Fibroblast of lung (primary cell): ENCODE measurements at regions not wholly inside any gene's neighbourhood (a gene's known extent, or its start where the extent isn't known, plus 50 kb on each side); places are given as distances from the start of the nearest gene placed in this dataset.
"Not testable (repeated sequence)": the region's sequence is repeated elsewhere in the genome, so short reads cannot be mapped to it uniquely, and the experiment has no call there.

Source experiments
- DNase-seq, 2 donors: peaks; one replicate each; pipeline versions ENCODE4 v3.0.0 to v3.0.0-alpha.2; 2010; ENCODE audit warnings: low read depth in 2 of 2
- H2AFZ ChIP-seq: 2 replicates; pipeline ENCODE4 v1.5.1; 2012; ENCODE audit warnings: low read length, control low read depth, inconsistent platforms
- H3K27ac ChIP-seq: 2 replicates; pipeline ENCODE4 v1.5.1; 2011; ENCODE audit warnings: low read length, control low read depth; ENCODE audit not compliant: insufficient read depth
- H3K27me3 ChIP-seq: 2 replicates; pipeline ENCODE4 v1.5.1; 2011; ENCODE audit warnings: mild to moderate bottlenecking, low read length; ENCODE audit not compliant: control insufficient read depth, insufficient read depth
- H3K36me3 ChIP-seq: 2 replicates; pipeline ENCODE4 v1.5.1; 2011; ENCODE audit warnings: low read length; ENCODE audit not compliant: control insufficient read depth, insufficient read depth
- H3K4me1 ChIP-seq: 2 replicates; pipeline ENCODE4 v1.5.1; 2011; ENCODE audit warnings: low read length; ENCODE audit not compliant: control insufficient read depth, insufficient read depth; ENCODE audit errors: extremely low read depth
- H3K4me2 ChIP-seq: 2 replicates; pipeline ENCODE4 v1.5.1; 2011; ENCODE audit warnings: low read length, control low read depth; ENCODE audit not compliant: insufficient read depth; ENCODE audit errors: extremely low read depth
- H3K4me3 ChIP-seq, 4 experiments: fragments of 200-600 bp in 1 of 4; sonication (generic) in 1 of 4; replicated peaks in 1 of 4; 2 replicates each; pipeline ENCODE4 v1.5.1; 2011 to 2016; ENCODE audit warnings: low read length in 4 of 4, low read depth in 3 of 4, mild to moderate bottlenecking in 3 of 4, control low read depth in 2 of 4, inconsistent platforms in 1 of 4, mixed read lengths in 1 of 4; ENCODE audit not compliant: insufficient read depth in 1 of 4; ENCODE audit errors: control extremely low read depth in 1 of 4
- H3K79me2 ChIP-seq: 2 replicates; pipeline ENCODE4 v1.5.1; 2012; ENCODE audit warnings: mild to moderate bottlenecking, low read length, inconsistent platforms; ENCODE audit not compliant: control insufficient read depth, insufficient read depth
- H3K9ac ChIP-seq: 2 replicates; pipeline ENCODE4 v1.5.1; 2011; ENCODE audit warnings: mild to moderate bottlenecking, low read length, control low read depth; ENCODE audit not compliant: insufficient read depth
- H3K9me3 ChIP-seq: 2 replicates; pipeline ENCODE4 v1.5.1; 2012; ENCODE audit warnings: low read depth, low read length; ENCODE audit not compliant: control insufficient read depth, insufficient read depth
- H4K20me1 ChIP-seq: 2 replicates; pipeline ENCODE4 v1.5.1; 2011; ENCODE audit warnings: low read length; ENCODE audit not compliant: control insufficient read depth, insufficient read depth; ENCODE audit errors: extremely low read depth
- CTCF ChIP-seq, 2 donors: IDR thresholded peaks in 1 of 2; conservative IDR thresholded peaks in 1 of 2; 1 replicate in 1 of 2; 2 replicates in 1 of 2; pipeline ENCODE4 v1.5.1; 2011 to 2012; ENCODE audit warnings: low read length in 2 of 2, control low read depth in 1 of 2, inconsistent platforms in 1 of 2, low read depth in 1 of 2, mild to moderate bottlenecking in 1 of 2
- EZH2 ChIP-seq: IDR thresholded peaks from 2 replicates; pipeline ENCODE4 v1.5.1; 2012; ENCODE audit warnings: low read length, control low read depth, mild to moderate bottlenecking; ENCODE audit errors: missing control alignments

DNA sequence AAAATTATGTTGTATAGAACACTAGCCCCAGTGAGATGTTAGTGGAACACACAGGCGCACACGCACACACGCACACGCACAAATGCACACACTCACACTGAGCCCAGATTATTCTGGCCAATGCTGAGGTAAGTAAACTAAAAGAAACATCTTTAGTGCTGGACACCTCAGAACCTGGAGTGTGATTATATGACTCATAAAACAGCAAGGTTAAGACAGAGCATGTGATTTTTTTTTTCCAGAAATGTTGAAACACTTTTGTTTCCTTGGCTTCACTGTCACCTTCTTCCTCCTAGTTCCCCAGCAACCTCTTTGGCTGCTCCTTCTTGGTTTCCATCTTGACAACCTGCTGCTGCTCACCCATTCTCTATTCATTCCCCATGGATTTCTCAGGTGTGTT is 141.0 kb upstream of the ALG10B start:
- no peak for TF ChIP-seq CTCF (conservative IDR thresholded peaks at IDR 0.05 in 1 of 2, IDR thresholded peaks at IDR 0.05 in 1 of 2; ENCODE audit: low read depth in 1 of 2, low read length in 2 of 2)
- no peak for TF ChIP-seq EZH2
- no peak for DNase-seq

DNA sequence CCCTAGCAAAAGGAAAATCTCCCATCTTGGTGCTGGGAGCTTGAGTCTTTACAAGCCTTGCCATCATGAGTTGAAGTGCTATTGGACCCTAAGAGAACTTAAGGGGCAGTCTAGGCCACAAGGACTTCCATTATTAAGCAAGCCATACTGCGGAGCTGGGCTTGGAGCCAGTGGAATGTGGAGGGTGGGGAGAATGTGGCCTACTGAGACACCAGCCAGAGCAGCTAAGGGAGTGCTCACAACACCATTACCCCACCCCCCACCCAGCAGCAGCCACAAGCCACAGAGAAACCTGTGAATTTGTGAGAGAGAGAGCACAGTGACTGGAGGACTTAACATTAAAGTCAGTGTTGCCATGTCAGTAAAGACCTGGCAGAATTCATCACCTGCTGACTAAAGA is 133.0 kb upstream of the ALG10B start:
- not testable (repeated sequence) for H3K36me3 ChIP-seq, H3K9me3 ChIP-seq, H3K4me1 ChIP-seq, H3K9ac ChIP-seq, H4K20me1 ChIP-seq, DNase-seq, H3K4me2 ChIP-seq, H3K27me3 ChIP-seq, H2AFZ ChIP-seq, H3K27ac ChIP-seq, H3K4me3 ChIP-seq, H3K79me2 ChIP-seq

More for the DNA sequence above, 141.0 kb upstream of the ALG10B start:
- H3K36me3 ChIP-seq: no peaks in the 10 kb centered on the region
- no peaks in the 10 kb centered on the region for H3K79me2 ChIP-seq
- H3K27me3 ChIP-seq: no peaks in the 10 kb centered on the region
- H3K9me3 ChIP-seq: no peaks in the 10 kb centered on the region
- H3K27ac ChIP-seq: no peak overlapping the region
- H3K9ac ChIP-seq: no peak overlapping the region
- H3K4me2 ChIP-seq: no peak overlapping the region
- H3K4me3 ChIP-seq: no peak overlapping the region
- H4K20me1 ChIP-seq: no peaks in the 10 kb centered on the region
- no peak overlapping the region for H2AFZ ChIP-seq
- H3K4me1 ChIP-seq: no peaks in the 10 kb centered on the region

- not testable (repeated sequence) for DNase-seq, H3K9ac ChIP-seq, H2AFZ ChIP-seq, H4K20me1 ChIP-seq, H3K4me3 ChIP-seq, H3K9me3 ChIP-seq, H3K27me3 ChIP-seq, H3K79me2 ChIP-seq, H3K36me3 ChIP-seq, H3K4me2 ChIP-seq, H3K27ac ChIP-seq, H3K4me1 ChIP-seq
Measured at GRCh38 chr12:38197286-38197685, 119.3 kb upstream of the ALG10B start.

- TF ChIP-seq CTCF (conservative IDR thresholded peaks at IDR 0.05 in 1 of 2, IDR thresholded peaks at IDR 0.05 in 1 of 2; ENCODE audit: low read depth in 1 of 2, low read length in 2 of 2): no peak
- TF ChIP-seq EZH2: no peak
Measured at GRCh38 chr12:38201461-38202276, 114.9 kb upstream of the ALG10B start.

More at GRCh38 chr12:38201461-38202276, 114.9 kb upstream of the ALG10B start:
- H3K27me3 ChIP-seq: no peaks in the 10 kb centered on the region
- no peaks in the 10 kb centered on the region for H3K9me3 ChIP-seq
- H3K27ac ChIP-seq: no peak overlapping the region
- H3K36me3 ChIP-seq: no peaks in the 10 kb centered on the region
- no peaks in the 10 kb centered on the region for H3K4me1 ChIP-seq
- H3K79me2 ChIP-seq: no peaks in the 10 kb centered on the region
- H2AFZ ChIP-seq: no peak overlapping the region
- no peaks in the 10 kb centered on the region for H4K20me1 ChIP-seq
- no peak overlapping the region for H3K4me2 ChIP-seq
- no peak for DNase-seq
- no peak overlapping the region for H3K9ac ChIP-seq
- H3K4me3 ChIP-seq: no peak overlapping the region
